ENCODE measurements at regions not wholly inside any gene's neighbourhood (a gene's known extent, or its start where the extent isn't known, plus 50 kb on each side); places are given as distances from the start of the nearest gene placed in this dataset.

DNA sequence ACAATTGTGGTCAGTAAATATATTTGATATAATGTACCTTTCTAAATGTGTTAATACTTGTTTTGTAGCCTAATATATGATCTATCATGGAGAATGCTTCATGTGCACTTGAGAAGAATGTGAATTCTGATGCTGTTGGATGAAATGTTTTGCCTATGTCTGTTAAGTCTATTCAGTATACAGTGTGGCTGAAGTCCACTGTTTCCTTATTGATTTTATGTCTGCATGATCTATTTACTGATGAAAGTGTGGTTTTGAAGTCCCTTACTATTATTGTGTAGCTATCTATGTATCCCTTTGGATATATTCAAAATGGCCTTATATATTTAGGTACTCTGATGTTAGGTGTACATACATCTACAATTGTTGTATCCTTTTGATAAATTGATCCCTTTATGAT is 515.8 kb upstream of the EPHA5 start:
- Histone ChIP-seq H3K9ac (no peak overlapping the region), H3K9me3 (no peaks in the 10 kb centered on the region), H3K79me2 (ENCODE audit: insufficient read depth) (no peaks in the 10 kb centered on the region), H3K4me2 (no peak overlapping the region), H3K4me1 (ENCODE audit: control insufficient read depth in 1 of 2, insufficient read depth in 2 of 2, low read depth in 1 of 2, low read length in 1 of 2) (no peaks in the 10 kb centered on the region), H2AFZ (ENCODE audit: low read depth) (no peak overlapping the region), H3K27me3 (ENCODE audit: insufficient read depth) (no peaks in the 10 kb centered on the region; the same call in 1 of the 2 replicates), H3F3A (replicated peaks; ENCODE audit: insufficient read depth) (no peaks in the 10 kb centered on the region), H3K4me3 (ENCODE audit: low read depth in 2 of 2, low read length in 1 of 2) (no peak overlapping the region), H3K27ac (ENCODE audit: low read depth in 2 of 2, low read length in 1 of 2) (no peak overlapping the region), H4K20me1 (ENCODE audit: insufficient read depth) (no peaks in the 10 kb centered on the region), H3K36me3 (replicated peaks in 1 of 2; ENCODE audit: control insufficient read depth in 1 of 2, insufficient read depth in 2 of 2, low read length in 1 of 2) (no peaks in the 10 kb centered on the region), H3K9me2 (no peaks in the 10 kb centered on the region)
- DNase-seq: no peak
- TF ChIP-seq, protein P1, sequence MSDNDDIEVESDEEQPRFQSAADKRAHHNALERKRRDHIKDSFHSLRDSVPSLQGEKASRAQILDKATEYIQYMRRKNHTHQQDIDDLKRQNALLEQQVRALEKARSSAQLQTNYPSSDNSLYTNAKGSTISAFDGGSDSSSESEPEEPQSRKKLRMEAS (IDR thresholded peaks at IDR 0.05; ENCODE audit: low read depth): no peak
- TF ChIP-seq RCOR1 (IDR thresholded peaks at IDR 0.05; ENCODE audit: low read length) (no peak), FOSL2 (IDR thresholded peaks at IDR 0.05; ENCODE audit: borderline replicate concordance, low read depth) (no peak), RAD21 (IDR thresholded peaks at IDR 0.05; ENCODE audit: low read length) (no peak), SIN3A (IDR thresholded peaks at IDR 0.05; ENCODE audit: borderline replicate concordance, low read depth, low read length) (no peak), SMC3 (IDR thresholded peaks at IDR 0.05; ENCODE audit: low read depth, low read length) (no peak), EP300 (IDR thresholded peaks at IDR 0.05; ENCODE audit: borderline replicate concordance in 1 of 2, low read depth in 1 of 2, low read length in 1 of 2) (no peak), TEAD4 (IDR thresholded peaks at IDR 0.05; ENCODE audit: borderline replicate concordance, insufficient read depth) (no peak), RXRA (IDR thresholded peaks at IDR 0.05; ENCODE audit: borderline replicate concordance, low read depth) (no peak)
- ChIA-PET CTCF (interaction anchor here (1.5 kb wide), 1 partner anchor 17 kb away, joined by 3 read pairs; no protein-coding TSS in a partner anchor), POLR2A (no interaction called here)

DNA sequence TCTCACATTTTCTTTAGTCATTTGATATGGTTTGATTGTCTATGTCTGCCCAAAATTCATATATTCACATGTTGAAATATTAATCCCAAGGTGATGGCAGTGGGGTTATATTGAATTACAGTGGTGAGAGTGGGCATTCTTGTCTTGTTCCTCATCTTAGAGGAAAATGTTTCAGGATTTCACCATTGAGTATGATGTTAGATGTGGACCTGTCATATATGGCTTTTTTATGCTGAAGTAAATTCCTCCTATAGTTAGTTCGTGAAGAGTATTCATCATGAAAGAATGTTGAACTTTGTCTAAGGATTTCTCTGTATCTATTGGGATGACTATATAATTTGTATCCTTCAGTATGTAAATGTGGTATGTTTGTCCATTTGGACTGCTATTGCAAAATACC is 512.3 kb upstream of the EPHA5 start:
- Histone ChIP-seq H3K4me1 (ENCODE audit: control insufficient read depth in 1 of 2, insufficient read depth in 2 of 2, low read depth in 1 of 2, low read length in 1 of 2) (no peaks in the 10 kb centered on the region), H3F3A (replicated peaks; ENCODE audit: insufficient read depth) (no peaks in the 10 kb centered on the region), H3K9me3 (no peaks in the 10 kb centered on the region), H3K79me2 (ENCODE audit: insufficient read depth) (no peaks in the 10 kb centered on the region), H3K4me3 (ENCODE audit: low read depth in 2 of 2, low read length in 1 of 2) (no peak overlapping the region), H3K9ac (no peak overlapping the region), H3K4me2 (no peak overlapping the region), H3K27me3 (ENCODE audit: insufficient read depth) (no peaks in the 10 kb centered on the region; the same call in 1 of the 2 replicates), H3K9me2 (no peaks in the 10 kb centered on the region), H3K27ac (ENCODE audit: low read depth in 2 of 2, low read length in 1 of 2) (no peak overlapping the region), H4K20me1 (ENCODE audit: insufficient read depth) (no peaks in the 10 kb centered on the region), H2AFZ (ENCODE audit: low read depth) (no peak overlapping the region), H3K36me3 (replicated peaks in 1 of 2; ENCODE audit: control insufficient read depth in 1 of 2, insufficient read depth in 2 of 2, low read length in 1 of 2) (no peaks in the 10 kb centered on the region)
- WGBS (ENCODE audit: low lambda C conversion rate): 4% methylated on average over 1 of the region's 1 CpG
- DNase-seq: no peak
- ChIA-PET POLR2A (no interaction called here), CTCF (no interaction called here)
- TF ChIP-seq, protein P2, sequence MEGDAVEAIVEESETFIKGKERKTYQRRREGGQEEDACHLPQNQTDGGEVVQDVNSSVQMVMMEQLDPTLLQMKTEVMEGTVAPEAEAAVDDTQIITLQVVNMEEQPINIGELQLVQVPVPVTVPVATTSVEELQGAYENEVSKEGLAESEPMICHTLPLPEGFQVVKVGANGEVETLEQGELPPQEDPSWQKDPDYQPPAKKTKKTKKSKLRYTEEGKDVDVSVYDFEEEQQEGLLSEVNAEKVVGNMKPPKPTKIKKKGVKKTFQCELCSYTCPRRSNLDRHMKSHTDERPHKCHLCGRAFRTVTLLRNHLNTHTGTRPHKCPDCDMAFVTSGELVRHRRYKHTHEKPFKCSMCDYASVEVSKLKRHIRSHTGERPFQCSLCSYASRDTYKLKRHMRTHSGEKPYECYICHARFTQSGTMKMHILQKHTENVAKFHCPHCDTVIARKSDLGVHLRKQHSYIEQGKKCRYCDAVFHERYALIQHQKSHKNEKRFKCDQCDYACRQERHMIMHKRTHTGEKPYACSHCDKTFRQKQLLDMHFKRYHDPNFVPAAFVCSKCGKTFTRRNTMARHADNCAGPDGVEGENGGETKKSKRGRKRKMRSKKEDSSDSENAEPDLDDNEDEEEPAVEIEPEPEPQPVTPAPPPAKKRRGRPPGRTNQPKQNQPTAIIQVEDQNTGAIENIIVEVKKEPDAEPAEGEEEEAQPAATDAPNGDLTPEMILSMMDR (IDR thresholded peaks at IDR 0.05): no peak
- no peak for TF ChIP-seq RAD21 (IDR thresholded peaks at IDR 0.05; ENCODE audit: low read length)
- TF ChIP-seq, protein P3, sequence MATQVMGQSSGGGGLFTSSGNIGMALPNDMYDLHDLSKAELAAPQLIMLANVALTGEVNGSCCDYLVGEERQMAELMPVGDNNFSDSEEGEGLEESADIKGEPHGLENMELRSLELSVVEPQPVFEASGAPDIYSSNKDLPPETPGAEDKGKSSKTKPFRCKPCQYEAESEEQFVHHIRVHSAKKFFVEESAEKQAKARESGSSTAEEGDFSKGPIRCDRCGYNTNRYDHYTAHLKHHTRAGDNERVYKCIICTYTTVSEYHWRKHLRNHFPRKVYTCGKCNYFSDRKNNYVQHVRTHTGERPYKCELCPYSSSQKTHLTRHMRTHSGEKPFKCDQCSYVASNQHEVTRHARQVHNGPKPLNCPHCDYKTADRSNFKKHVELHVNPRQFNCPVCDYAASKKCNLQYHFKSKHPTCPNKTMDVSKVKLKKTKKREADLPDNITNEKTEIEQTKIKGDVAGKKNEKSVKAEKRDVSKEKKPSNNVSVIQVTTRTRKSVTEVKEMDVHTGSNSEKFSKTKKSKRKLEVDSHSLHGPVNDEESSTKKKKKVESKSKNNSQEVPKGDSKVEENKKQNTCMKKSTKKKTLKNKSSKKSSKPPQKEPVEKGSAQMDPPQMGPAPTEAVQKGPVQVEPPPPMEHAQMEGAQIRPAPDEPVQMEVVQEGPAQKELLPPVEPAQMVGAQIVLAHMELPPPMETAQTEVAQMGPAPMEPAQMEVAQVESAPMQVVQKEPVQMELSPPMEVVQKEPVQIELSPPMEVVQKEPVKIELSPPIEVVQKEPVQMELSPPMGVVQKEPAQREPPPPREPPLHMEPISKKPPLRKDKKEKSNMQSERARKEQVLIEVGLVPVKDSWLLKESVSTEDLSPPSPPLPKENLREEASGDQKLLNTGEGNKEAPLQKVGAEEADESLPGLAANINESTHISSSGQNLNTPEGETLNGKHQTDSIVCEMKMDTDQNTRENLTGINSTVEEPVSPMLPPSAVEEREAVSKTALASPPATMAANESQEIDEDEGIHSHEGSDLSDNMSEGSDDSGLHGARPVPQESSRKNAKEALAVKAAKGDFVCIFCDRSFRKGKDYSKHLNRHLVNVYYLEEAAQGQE (IDR thresholded peaks at IDR 0.05; ENCODE audit: low read depth, low read length): no peak
- no peak for TF ChIP-seq TCF12 (IDR thresholded peaks at IDR 0.05)
- TF ChIP-seq, protein P4, sequence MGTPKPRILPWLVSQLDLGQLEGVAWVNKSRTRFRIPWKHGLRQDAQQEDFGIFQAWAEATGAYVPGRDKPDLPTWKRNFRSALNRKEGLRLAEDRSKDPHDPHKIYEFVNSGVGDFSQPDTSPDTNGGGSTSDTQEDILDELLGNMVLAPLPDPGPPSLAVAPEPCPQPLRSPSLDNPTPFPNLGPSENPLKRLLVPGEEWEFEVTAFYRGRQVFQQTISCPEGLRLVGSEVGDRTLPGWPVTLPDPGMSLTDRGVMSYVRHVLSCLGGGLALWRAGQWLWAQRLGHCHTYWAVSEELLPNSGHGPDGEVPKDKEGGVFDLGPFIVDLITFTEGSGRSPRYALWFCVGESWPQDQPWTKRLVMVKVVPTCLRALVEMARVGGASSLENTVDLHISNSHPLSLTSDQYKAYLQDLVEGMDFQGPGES (IDR thresholded peaks at IDR 0.05; ENCODE audit: low read depth, low read length): no peak
- TF ChIP-seq FOXJ3 (CRISPR knock-in tag; IDR thresholded peaks at IDR 0.05): no peak
- no peak for TF ChIP-seq TEAD4 (IDR thresholded peaks at IDR 0.05; ENCODE audit: borderline replicate concordance, insufficient read depth)
- no peak for TF ChIP-seq MEF2A (IDR thresholded peaks at IDR 0.05; ENCODE audit: borderline replicate concordance, low read depth)
- no peak for TF ChIP-seq NRF1 (IDR thresholded peaks at IDR 0.05; ENCODE audit: low read depth, low read length)
- no peak for TF ChIP-seq EZH2phosphoT487 (IDR thresholded peaks at IDR 0.05; ENCODE audit: borderline replicate concordance, low read depth)
- no peak for TF ChIP-seq POLR2AphosphoS5 (IDR thresholded peaks at IDR 0.05; ENCODE audit: low read depth, low read length)

All from SK-N-SH (cell line).